HG03159 (cell line): ENCODE measurements at regions not wholly inside any gene's neighbourhood (a gene's known extent, or its start where the extent isn't known, plus 50 kb on each side); places are given as distances from the start of the nearest gene placed in this dataset.
"Not testable (repeated sequence)": the region's sequence is repeated elsewhere in the genome, so short reads cannot be mapped to it uniquely, and the experiment has no call there.

ENCODE experiments used
- ATAC-seq: cut with Tn5 transposase; IDR thresholded peaks from one replicate; pipeline ENCODE4 v1.9.1; 2021; ENCODE audit warnings: mild to moderate bottlenecking, moderate library complexity; ENCODE audit not compliant: unreplicated experiment

DNA sequence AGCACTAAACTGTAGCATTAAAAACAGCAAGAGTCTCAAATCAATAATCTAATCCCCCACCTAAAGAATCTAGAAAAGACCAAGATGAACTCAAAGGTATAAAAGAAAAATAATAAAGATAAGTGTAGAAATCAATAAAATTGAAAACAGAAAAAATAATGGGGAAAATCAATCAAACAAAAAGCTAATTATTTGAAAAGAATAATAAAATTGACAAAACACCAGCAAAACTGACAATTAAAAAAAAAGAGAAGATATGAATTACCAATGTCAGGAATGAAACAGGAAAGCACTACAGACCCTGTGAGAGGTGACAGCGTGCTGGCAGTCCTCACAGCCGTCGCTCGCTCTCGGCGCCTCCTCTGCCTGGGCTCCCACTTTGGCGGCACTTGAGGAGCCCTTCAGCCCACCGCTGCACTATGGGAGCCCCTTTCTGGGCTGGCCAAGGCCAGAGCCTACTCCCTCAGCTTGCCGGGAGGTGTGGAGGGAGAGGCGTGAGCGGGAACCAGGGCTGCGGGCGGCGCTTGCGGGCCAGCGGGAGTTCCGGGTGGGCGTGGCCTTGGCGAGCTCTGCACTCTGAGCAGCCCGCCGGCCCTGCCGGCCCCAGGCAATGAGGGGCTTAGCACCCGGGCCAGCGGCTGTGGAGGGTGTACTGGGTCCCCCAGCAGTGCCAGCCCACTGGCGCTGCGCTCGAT lies 105.3 kb upstream of the HEY2 start:
- ATAC-seq, result not testable (repeated sequence)

DNA sequence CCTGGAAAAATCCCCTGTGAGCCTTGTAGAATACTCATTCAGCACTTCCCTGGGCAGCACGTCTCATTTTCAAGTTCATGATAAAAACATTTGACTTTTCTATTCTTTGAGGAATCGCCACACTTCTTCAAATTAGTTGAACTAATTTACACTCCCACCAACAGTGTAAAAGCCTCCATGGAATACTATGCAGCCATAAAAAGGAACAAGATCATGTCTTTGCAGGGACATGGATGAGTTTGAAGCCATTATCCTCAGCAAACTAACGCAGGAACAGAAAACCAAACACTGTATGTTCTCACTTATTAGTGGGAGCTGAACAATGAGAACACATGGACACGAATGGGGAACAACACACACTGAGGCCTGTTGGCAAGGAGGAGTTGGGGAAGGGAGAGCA lies 102.0 kb upstream of the HEY2 start:
- no peak for ATAC-seq

DNA sequence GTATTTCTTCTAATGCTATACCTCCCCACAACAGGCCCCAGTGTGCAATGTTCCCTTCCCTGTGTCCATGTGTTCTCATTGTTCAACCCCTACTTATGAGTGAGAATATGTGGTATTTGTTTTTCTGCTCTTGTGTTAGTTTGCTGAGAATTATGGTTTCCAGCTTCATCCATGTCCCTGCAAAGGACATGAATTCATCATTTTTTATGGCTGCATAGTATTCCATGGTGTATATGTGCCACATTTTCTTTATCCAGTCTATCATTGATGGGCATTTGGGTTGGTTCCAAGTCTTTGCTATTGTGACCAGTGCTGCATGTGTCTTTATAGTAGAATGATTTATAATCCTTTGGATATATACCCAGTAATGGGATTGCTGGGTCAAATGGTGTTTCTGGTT lies 95.7 kb upstream of the HEY2 start:
- ATAC-seq, result not testable (repeated sequence)

DNA sequence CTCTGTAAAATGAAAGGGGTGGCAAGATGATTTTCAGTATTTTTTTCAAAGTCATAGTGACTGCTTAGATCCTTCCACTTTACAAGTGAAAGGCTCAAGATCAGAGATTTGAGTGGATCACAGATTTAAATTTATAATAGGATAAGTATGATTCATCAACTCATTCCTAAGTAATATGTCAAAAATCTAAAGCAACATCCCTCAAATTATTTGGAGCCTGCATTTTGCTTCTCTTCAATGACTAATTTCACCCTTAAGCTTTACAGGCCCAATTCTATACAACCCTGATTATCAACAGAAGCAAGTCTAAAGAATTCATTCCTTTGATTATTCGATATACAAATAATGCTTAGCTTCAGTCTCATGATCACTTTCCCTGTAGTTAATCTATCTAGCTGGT lies 93.9 kb upstream of the HEY2 start:
- ATAC-seq, result no peak

DNA sequence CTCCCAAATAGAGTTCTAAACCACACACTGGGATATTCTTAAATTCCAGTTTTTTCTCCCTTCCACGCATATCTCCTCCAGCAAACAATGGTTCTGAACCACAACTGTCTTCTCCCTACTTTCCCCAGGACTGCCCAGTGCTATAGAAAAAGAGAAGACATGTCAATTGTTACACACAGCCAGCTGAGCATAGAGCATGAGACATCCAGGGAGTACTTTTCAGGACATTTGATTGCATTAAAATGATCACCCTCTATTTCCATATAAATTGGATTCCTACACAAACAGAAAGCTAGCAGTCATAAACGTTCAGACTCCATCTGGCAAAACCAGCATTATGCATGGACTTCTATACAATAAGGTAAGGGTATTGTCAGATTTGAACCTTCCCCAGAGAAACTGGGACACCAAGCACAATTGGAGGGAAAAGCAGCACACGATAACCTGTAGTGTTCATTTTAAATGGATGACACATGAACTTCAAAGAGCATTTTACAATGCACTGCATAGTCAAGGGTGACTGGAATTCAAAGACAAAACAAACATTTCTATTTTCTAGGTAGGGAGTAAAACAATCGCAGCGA lies 93.1 kb upstream of the HEY2 start:
- ATAC-seq, result no peak

DNA sequence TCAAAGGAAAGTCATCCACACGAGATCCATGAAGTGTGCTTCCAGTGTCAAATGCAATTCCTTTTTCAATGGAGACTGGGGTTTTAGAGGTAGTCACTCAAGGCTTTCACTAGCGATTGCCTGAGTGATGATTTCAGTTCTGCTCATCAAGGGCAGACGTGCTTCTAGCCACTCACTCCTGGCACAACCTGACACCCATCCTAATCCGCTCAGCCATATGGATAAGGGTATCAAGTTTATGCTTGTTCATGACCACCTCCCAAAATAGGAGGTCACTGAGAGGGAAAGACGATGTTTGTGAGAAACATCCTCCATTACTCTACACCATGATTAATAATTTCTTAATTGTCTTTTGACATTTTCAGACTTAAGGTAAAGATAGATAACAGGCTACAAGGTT lies 91.3 kb upstream of the HEY2 start:
- no peak for ATAC-seq

DNA sequence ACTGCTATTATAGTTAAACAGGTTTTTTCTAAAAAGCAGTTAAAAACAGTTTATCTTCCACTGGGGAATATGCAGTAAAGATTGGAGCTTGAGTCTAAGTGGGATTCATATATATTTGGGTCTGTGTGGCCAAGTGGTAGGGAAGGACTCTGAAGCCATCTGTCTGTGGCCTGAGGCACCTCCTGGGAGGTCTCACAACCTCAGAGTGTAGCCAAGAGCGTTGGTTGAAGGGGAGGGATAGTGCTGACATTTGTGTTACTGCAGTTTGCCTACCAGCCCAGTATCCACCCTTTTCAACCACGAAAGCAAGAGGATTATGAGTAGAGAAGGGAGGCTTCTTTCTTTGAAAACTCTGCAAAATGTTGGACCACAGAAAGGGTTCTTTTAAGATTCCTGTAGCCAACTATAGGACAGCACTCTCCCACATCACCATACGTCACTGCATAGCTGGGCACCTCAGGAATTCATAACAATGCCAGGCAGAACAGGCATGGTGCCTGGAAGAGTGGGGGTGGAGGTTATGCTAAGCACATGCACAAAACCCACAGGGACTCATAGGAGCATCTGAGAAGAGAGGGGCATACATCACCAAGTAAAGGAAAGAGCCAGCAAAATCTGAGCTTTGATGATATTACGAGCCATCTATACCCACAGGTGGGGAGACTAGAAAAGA lies 90.5 kb upstream of the HEY2 start:
- ATAC-seq, result no peak

DNA sequence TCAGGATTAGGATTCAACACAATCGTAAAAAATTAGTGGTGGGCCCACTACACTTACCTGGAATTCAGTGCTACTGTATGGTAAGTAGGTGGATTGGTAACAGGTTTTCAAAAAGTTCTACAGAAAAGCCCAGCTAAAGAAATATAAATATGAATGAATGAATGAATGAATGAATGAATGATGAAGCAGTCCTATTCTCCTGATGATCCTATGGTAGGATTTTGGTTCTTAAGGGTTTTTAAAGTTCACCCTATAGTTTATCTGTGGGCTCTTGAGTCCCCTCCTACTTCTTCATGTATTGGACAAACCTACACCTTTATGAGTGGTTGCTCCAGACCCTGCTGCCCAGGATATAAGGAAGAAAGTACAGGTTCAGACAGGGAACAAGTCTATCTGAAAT lies 89.5 kb upstream of the HEY2 start:
- no peak for ATAC-seq

DNA sequence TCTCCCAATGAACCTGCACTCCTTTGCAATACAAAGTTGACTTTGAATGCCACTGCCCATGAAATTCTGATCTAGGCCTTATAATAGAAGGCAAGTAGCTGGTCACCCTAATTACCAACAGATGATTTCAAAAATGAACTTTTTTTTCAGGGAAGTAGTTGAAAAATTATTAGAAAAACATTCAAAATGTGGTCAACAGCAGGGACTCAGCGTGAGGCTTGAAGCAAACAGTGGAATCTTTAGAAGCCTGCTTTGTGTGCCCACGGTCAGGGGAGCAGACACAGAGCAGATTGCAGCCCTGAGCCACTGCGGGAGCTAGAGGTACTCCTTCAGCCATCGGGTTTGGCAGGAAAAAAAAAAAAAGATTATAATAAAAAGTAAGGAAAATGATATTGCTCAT lies 87.1 kb upstream of the HEY2 start:
- ATAC-seq, result no peak

DNA sequence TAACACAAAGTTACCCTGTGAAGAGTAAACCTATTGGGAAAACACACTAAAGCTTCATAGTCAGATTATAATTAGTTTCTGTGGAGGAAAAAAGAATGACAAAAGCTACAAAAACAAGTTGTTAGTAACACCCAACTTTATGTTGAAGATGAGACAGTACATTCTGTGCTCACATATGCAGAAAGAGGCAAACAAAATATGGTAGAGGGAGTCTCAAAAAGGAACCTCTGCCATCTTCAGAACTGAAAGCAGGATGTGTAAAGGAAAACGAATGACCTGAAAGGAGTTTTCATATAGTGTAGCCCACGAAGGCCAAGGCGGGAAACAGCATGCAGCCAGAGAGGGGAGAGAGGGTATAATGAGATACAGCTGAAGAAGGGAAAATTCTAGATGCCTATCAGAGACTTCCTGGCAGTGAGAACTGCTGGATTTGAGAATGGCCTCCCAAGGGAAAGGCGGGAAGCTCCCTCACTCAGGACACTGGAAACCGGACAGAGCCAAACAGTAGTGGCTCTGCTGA lies 84.1 kb upstream of the HEY2 start:
- ATAC-seq, result no peak

DNA sequence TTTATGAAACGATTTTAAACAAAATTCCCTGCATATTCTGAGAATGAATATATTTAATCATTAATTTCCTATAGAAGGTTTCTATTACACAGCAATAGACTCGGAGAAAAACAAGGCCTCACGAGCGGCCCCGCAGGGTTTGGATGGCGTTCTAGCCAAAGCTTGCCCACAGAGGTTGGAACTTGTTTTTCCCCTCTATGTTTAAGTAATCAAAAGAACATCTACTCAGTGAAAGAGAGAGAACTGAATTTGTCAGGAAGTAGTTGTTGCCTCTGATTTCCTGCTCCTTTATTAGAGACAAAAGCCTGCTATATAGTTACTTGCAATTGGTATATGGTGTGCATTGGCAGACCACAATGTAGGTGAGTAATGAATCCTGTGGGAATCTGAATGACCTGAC lies 82.1 kb upstream of the HEY2 start:
- no peak for ATAC-seq

DNA sequence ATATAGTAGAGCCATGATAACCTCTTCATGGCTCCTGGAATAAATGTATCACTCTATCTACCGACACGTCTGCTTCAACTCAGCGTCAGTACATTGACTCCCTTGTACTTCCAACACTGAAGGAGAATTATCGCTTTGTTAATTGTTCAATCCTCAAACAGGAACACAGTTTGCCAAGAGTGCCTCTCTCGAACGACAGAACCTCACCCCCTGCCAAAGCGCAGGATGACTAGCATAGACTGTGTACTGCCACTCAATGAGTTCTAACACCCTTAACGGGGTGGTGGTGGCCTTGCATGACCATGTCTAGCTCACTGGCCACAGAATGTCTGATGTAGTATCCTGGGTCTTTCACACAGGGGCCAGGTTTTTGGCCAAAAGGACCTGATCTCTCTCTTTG lies 81.4 kb upstream of the HEY2 start:
- ATAC-seq, result no peak

DNA sequence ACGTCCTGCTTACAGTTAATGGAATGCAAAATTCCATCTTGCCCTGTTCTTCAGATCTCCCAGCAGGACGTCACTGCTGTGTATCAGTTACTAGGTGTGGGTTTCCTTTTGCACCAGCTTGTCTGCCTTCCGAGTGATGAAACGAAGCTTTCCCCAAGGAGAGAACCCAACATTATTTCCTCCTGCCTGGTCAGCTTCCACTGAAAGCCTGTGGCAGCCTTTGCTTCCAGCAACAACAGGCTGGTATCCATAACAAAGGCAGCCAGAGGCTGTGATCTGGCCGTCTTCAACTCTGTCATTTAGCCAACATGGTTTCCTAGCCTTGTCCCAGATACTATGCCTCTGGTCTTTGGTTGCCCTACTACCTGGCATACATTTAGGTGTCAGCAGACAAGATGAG lies 78.9 kb upstream of the HEY2 start:
- ATAC-seq, result no peak

DNA sequence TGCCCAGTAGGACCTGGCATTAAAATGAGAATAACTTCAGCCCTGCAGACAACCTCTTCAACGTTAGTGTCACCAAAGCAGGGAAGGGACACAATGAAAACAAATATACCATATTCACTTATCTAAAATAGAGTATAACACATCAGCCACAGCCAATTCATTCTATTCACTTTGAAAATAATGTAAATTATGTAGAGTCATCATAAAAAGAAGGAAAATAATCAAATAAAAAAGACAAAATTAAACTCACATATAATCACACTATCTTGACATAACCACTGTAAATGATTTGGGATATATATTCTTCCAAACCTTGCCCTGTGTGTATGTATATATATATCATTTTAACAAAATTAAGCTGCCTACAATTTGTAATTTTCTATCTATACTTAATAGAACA lies 78.1 kb upstream of the HEY2 start:
- ATAC-seq, result no peak

DNA sequence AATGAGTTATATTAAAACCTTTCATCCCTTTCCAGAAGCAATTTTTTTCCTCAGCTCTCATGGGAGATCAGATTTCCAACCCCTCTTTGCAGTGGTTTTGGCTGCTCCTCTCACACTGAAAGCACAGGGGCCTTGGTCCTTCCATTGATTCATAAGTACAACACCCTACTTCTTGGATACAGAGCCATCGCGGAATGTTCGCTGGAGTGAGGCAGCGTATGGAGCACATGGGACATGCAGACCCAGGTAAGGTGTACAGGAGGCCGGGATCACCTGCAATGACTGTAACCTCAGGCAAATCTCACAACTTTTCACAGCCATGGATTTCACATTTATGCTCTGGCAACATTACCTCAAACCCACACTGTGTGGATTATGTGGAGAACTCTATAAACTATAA lies 75.2 kb upstream of the HEY2 start:
- ATAC-seq, result no peak

DNA sequence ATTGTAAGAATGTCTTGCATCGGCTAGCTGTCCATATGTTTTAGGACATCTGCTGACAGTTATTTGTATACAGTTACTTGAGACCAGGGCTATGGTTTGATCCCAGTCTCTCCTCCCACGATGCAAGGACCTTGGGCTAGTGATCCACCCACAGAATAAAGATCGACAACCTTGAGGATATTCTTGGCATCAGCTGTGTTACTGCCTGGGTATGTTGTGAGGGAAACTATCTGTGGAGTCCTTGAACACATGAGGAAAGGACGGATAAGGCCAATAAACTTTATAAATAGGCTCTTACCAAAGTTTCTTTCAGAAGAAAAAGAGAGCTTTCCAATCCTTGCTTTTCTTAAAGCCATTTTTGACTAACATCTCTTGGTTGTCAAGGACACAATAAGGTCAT lies 70.8 kb upstream of the HEY2 start:
- ATAC-seq, result no peak

DNA sequence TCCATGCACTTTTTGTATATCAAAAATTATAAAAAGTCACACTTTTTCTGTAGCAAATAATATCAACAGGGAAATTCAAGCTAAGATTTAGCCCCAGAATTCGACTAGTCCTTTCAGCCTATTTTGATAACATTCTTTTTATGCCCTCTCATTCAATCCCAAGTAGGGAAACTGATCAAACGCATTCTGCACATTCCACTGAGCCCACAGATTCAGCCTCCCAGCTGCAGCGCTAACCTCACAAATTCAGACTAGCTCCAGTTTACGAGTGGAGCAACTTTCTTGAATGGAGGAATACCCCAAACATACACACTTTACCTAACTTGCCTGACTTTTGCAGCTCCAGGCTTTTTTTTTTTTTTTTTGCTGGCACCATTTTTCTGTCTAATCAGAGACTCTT lies 70.3 kb upstream of the HEY2 start:
- ATAC-seq, result no peak

DNA sequence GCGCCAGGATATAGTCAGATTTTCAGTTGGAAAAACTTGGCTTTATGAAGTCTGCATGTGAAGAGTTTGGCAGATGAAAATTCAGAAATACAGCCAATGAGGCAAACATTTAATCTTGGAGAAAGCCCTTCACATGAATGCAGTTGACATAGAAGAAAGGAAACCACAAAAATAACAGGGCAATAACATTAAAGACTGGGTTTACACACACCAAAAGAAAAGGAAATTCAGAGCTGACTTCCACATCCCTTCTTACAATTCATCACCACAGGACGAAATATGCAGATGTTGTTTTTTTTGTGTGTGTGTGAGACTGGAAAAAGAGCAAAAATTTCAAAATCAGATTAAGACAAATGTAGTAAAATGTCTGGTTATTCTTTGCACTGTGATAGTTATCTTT lies 69.8 kb upstream of the HEY2 start:
- ATAC-seq, result no peak

DNA sequence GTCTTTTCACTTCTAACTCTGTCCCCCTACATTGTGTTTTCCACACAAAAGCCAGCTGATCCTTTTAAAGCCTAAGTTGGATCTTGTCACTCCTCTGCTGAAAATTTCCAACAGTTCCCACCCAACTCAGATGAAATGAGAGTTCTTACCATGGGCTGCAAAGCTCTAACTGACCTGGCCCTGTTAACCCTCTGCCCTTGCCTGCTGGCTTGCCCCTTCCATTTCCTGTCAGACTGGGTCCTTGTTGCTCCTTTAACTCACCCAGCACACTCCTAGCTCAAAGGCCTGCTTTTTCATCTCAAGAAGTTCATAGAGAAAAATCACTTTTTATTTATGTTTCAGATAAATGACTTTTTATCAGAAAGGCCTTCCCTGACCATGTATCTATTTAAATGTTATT lies 66.5 kb upstream of the HEY2 start:
- no peak for ATAC-seq

DNA sequence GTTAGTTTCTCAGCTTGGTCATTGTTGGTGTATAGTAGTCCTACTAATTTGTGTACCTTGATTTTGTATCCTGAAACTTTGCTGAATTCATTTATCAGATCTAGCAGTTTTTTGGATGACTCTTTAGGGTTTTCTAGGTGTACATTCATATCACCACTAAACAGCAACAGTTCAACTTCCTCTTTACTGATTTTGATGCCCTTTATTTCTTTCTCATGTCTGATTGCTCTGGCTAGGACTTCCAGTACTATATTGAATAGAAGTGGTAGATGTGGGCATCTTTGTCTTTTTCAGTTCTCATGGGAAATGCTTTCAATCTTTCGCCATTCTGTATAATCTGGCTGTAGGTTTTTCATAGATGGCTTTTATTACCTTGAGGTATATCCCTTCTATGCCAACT lies 61.3 kb upstream of the HEY2 start:
- ATAC-seq, result no peak

DNA sequence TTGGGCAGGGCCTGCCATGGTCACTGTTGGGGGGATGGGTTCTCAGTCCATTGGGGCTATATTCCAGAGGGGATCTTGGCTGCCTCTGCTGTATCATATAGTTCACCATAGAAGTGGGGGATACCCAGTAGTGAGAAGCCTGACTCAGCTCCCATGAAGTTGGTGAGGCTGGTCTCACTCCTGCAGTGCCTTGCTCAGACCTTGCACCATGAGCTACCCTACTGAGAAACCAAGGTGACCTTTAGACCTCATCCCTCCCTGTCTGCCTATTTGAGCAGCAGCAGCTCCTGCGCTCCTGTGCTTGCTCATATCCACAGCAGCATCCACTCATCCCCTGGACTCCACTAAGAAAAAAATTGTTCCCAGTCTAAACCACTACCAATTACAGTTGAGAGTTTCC lies 56.0 kb upstream of the HEY2 start:
- ATAC-seq, result no peak

DNA sequence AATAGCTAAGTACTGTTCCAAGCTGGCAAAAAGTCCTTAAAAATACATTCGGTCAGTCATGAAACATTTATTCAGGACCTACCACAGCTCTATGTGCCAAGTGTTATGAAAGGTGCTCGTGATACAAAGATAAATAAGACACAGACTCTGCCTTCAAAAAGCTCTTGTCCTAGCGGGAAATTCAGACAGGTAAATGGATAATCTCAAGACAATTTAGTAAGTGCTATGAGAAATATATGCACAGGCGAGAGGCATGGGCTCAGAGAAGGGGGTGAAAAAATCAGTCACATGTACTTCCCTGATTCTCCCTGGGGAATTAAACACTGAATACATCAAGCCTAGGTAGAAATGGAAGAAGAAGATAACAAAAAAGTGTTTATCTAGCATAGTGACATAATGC lies 49.8 kb upstream of the HEY2 start:
- ATAC-seq, result no peak
